ENCODE measurements at regions not wholly inside any gene's neighbourhood (a gene's known extent, or its start where the extent isn't known, plus 50 kb on each side); places are given as distances from the start of the nearest gene placed in this dataset.

- intact Hi-C loops (cut with DNase I): no loop called here
- Histone ChIP-seq H3K4me1 (no peaks in the 10 kb centered on the region), H3K36me3 (no peaks in the 10 kb centered on the region), H3K9me3 (no peaks in the 10 kb centered on the region), H3K27me3 (no peaks in the 10 kb centered on the region), H3K4me3 (no peak overlapping the region), H3K27ac (replicated peaks in 1 of 4) (no peak overlapping the region)
- DNase-seq (ENCODE audit: extremely low spot score): no peak
- TF ChIP-seq EP300 (IDR thresholded peaks at IDR 0.05) (no peak), POLR2AphosphoS5 (IDR thresholded peaks at IDR 0.05) (no peak), CTCF (IDR thresholded peaks at IDR 0.05) (no peak), POLR2A (IDR thresholded peaks at IDR 0.05; ENCODE audit: low read depth) (no peak)
- WGBS: 71% methylated on average over 2 of the region's 2 CpGs
These were observed 83.6 kb upstream of the NRIP1 start for GRCh38 chr21:15148437-15148836.

- Histone ChIP-seq H3K9me3 (no peaks in the 10 kb centered on the region), H3K4me3 (no peak overlapping the region), H3K36me3 (no peaks in the 10 kb centered on the region), H3K27ac (replicated peaks in 1 of 4) (no peak overlapping the region), H3K4me1 (no peaks in the 10 kb centered on the region), H3K27me3 (no peaks in the 10 kb centered on the region)
- 95% methylated on average over 3 of the region's 3 CpGs for WGBS
- intact Hi-C loops (cut with DNase I): no loop called here
- no peak for DNase-seq (ENCODE audit: extremely low spot score)
- TF ChIP-seq POLR2AphosphoS5 (IDR thresholded peaks at IDR 0.05): no peak
- no peak for TF ChIP-seq CTCF (IDR thresholded peaks at IDR 0.05)
- no peak for TF ChIP-seq POLR2A (IDR thresholded peaks at IDR 0.05; ENCODE audit: low read depth)
- TF ChIP-seq EP300 (IDR thresholded peaks at IDR 0.05): no peak
These were observed 84.9 kb upstream of the NRIP1 start for GRCh38 chr21:15149600-15150224.

GRCh38 chr21:15151385-15152103 is 86.7 kb upstream of the NRIP1 start:
- intact Hi-C loops (cut with DNase I): no loop called here
- Histone ChIP-seq H3K9me3 (no peaks in the 10 kb centered on the region), H3K36me3 (no peaks in the 10 kb centered on the region), H3K4me3 (no peak overlapping the region), H3K4me1 (no peaks in the 10 kb centered on the region), H3K27me3 (no peaks in the 10 kb centered on the region), H3K27ac (replicated peaks in 1 of 4) (no peak overlapping the region)
- WGBS: 80% methylated on average over 4 of the region's 4 CpGs
- TF ChIP-seq EP300 (IDR thresholded peaks at IDR 0.05) (no peak), POLR2A (IDR thresholded peaks at IDR 0.05; ENCODE audit: low read depth) (no peak), CTCF (IDR thresholded peaks at IDR 0.05) (no peak), POLR2AphosphoS5 (IDR thresholded peaks at IDR 0.05) (no peak)
- DNase-seq (ENCODE audit: extremely low spot score): no peak

GRCh38 chr21:15152591-15152990 is 87.8 kb upstream of the NRIP1 start:
- Histone ChIP-seq H3K4me3 (no peak overlapping the region), H3K36me3 (no peaks in the 10 kb centered on the region), H3K9me3 (peaks cover 0 to 4% (median 0%) of the 10 kb centered on the region in 4 donors), H3K27me3 (no peaks in the 10 kb centered on the region), H3K4me1 (no peaks in the 10 kb centered on the region), H3K27ac (replicated peaks in 1 of 4) (no peak overlapping the region)
- WGBS: 68% methylated on average over 3 of the region's 3 CpGs
- TF ChIP-seq POLR2A (IDR thresholded peaks at IDR 0.05; ENCODE audit: low read depth) (no peak), CTCF (IDR thresholded peaks at IDR 0.05) (no peak), EP300 (IDR thresholded peaks at IDR 0.05) (no peak), POLR2AphosphoS5 (IDR thresholded peaks at IDR 0.05) (no peak)
- DNase-seq (ENCODE audit: extremely low spot score): no peak
- intact Hi-C loops (cut with DNase I): no loop called here

All from esophagus muscularis mucosa (tissue), 4 donors.